ENCODE measurements at regions not wholly inside any gene's neighbourhood (a gene's known extent, or its start where the extent isn't known, plus 50 kb on each side); places are given as distances from the start of the nearest gene placed in this dataset.
"Not testable (repeated sequence)": the region's sequence is repeated elsewhere in the genome, so short reads cannot be mapped to it uniquely, and the experiment has no call there.

GRCh38 chr2:97348841-97349240, 235.9 kb downstream of the ANKRD36 start:
- Mint-ChIP-seq H3K27me3 (peaks cover 34 to 45% of the 10 kb centered on the region in 2 donors), H3K4me1 (ENCODE audit: low read depth in 2 of 2) (no peaks in the 10 kb centered on the region), H3K9me3 (no peaks in the 10 kb centered on the region), H3K36me3 (ENCODE audit: insufficient read depth) (no peaks in the 10 kb centered on the region), H3K27ac (no peak overlapping the region), H3K4me3 (no peak overlapping the region)
- ATAC-seq (replicated peaks) = no peak
- DNase-seq = no peak

DNA sequence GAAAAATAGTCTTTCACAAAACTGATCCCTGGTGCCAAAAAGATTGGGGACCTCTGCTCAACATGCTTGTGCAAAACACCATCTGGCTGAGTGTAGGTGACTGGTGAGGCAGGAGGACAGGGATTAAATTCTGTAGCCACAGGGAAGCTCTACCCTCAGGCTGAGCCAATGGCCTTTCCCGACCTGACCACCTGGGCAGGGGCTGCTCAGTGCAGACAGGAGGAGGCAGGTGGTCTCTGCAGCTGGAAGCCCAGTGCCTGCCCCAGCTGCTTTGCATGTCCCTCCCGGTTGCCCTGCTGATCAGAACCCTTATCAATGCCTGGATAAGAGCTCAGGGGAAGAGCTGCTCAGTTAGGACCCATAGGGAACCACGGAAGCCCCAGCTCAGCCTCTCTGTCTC, 235.3 kb downstream of the ANKRD36 start:
- no peak overlapping the region for H3K27ac Mint-ChIP-seq
- no peak for DNase-seq
- no peaks in the 10 kb centered on the region for H3K4me1 Mint-ChIP-seq (ENCODE audit: low read depth in 2 of 2)
- peaks cover 28 to 40% of the 10 kb centered on the region in 2 donors for H3K27me3 Mint-ChIP-seq
- no peak for ATAC-seq (replicated peaks)
- H3K36me3 Mint-ChIP-seq (ENCODE audit: insufficient read depth) = no peaks in the 10 kb centered on the region
- no peaks in the 10 kb centered on the region for H3K9me3 Mint-ChIP-seq
- no peak overlapping the region for H3K4me3 Mint-ChIP-seq

DNA sequence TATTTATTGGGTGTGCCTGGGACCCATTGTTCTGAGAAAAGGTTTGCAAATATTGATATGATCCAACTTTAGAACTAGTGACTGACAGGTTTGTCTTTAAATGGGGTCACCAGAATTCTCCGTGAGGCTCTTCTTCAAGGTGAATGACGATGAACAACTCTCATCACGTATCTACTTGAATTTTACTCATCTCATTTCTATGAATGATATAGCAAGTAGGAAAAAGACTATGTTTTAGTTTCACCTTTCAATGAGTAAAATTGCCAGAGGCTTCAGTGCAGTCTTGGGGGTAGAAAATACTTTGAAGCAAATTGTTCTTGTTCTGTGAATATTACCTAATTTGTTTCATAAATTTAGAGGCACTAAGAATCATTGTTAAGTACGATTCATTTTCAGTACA, 232.0 kb downstream of the ANKRD36 start:
- not testable (repeated sequence) for H3K4me3 Mint-ChIP-seq; ATAC-seq (replicated peaks); H3K9me3 Mint-ChIP-seq; DNase-seq; H3K4me1 Mint-ChIP-seq (ENCODE audit: low read depth in 2 of 2); H3K36me3 Mint-ChIP-seq (ENCODE audit: insufficient read depth); H3K27ac Mint-ChIP-seq
- H3K27me3 Mint-ChIP-seq = peaks cover 12 to 18% of the 10 kb centered on the region in 2 donors

- not testable (repeated sequence) for H3K27ac Mint-ChIP-seq; H3K36me3 Mint-ChIP-seq (ENCODE audit: insufficient read depth); H3K4me3 Mint-ChIP-seq; H3K4me1 Mint-ChIP-seq (ENCODE audit: low read depth in 2 of 2); DNase-seq; H3K9me3 Mint-ChIP-seq; ATAC-seq (replicated peaks); H3K27me3 Mint-ChIP-seq
These were observed 220.7 kb downstream of the ANKRD36 start for GRCh38 chr2:97333674-97334073.

- H3K27ac Mint-ChIP-seq; DNase-seq; H3K4me1 Mint-ChIP-seq (ENCODE audit: low read depth in 2 of 2); H3K4me3 Mint-ChIP-seq; H3K36me3 Mint-ChIP-seq (ENCODE audit: insufficient read depth); H3K27me3 Mint-ChIP-seq; ATAC-seq (replicated peaks); H3K9me3 Mint-ChIP-seq: not testable (repeated sequence)
These were observed 219.2 kb downstream of the ANKRD36 start for GRCh38 chr2:97332184-97332583.

DNA sequence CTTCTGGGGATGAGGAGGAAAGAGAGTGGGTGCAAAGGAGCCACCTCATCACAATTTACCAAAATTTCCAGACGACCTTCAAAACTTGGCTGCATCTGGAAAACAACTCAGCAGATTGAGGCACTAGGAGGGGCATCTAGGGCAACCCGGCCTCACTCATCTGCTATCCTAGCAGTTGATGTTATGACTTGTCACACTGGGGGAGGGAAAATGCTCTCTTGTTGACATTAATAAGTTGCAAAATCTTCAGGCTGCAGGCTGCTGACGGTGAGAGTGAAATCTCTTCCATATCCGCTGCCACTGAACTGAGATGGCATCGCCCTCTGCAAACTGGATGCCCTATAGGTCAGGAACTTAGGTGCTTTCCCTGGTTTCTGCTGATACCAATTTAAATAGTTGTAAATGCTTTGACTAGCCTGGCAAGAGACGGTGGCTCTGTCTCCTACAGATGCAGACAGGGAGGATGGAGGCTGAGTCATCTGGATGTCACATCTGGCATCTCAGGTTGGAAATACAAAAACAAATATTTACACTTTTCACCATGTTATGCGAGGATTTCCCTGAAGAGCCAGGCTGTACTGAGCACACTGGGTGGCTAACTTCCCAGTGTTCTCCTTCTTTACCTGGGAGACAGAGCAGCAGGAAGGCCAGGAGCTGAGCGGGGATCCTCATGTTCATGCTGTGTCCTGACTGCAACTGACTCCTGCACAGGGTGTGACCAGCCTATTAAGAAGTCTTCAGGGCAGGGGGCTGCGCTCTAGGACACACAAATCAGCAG, 209.2 kb downstream of the ANKRD36 start:
- not testable (repeated sequence) for H3K9me3 Mint-ChIP-seq; H3K27me3 Mint-ChIP-seq; H3K27ac Mint-ChIP-seq; DNase-seq; H3K36me3 Mint-ChIP-seq (ENCODE audit: insufficient read depth); H3K4me3 Mint-ChIP-seq; ATAC-seq (replicated peaks); H3K4me1 Mint-ChIP-seq (ENCODE audit: low read depth in 2 of 2)

DNA sequence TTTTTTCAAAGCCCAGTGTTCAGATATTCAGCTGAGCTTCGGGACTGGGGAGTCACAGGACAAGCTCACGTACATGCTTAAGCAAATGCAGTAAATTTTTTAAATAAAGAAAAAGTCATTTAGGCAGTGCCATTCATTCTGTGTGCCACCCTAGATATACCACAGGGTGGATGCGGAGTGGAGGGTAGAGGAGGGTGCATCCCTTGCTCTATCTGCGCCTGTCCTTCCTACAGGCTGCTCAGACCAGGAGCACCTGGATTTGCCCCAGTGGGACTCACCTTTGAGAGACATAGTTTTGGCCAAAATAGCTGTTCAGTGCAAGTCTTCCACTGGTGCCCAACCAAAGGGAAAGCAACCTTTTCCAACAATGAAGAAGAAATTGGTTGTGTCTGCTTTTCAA, 202.4 kb downstream of the ANKRD36 start:
- H3K36me3 Mint-ChIP-seq (ENCODE audit: insufficient read depth); ATAC-seq (replicated peaks); H3K27ac Mint-ChIP-seq; H3K27me3 Mint-ChIP-seq; H3K4me3 Mint-ChIP-seq; H3K4me1 Mint-ChIP-seq (ENCODE audit: low read depth in 2 of 2); H3K9me3 Mint-ChIP-seq; DNase-seq: not testable (repeated sequence)

- H3K9me3 Mint-ChIP-seq, H3K4me3 Mint-ChIP-seq: not testable (repeated sequence)
These were observed 199.5 kb downstream of the ANKRD36 start for GRCh38 chr2:97312426-97312825.

DNA sequence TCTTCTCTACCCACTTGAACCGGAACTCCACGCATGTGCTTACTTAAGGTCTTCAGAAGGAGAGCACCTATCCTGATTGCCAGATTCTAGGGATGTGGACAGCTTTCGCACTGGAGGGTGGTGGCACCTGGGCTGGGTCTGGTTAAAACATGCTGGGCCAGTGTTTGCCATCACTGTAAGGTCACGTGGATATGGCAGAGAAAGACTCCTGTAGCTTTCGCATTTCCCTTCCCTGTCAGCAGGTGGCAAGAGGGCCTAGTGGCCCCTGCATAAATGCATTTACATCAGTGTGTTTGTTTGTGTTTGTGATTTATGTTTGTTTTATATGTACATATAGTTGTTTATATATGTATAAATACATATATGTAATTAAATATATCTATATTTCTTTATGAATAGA, 192.5 kb downstream of the ANKRD36 start:
- H3K9me3 Mint-ChIP-seq; ATAC-seq (replicated peaks): not testable (repeated sequence)

More at GRCh38 chr2:97312426-97312825, 199.5 kb downstream of the ANKRD36 start:
- not testable (repeated sequence) for H3K27me3 Mint-ChIP-seq; H3K27ac Mint-ChIP-seq; H3K4me1 Mint-ChIP-seq (ENCODE audit: low read depth in 2 of 2); DNase-seq; H3K36me3 Mint-ChIP-seq (ENCODE audit: insufficient read depth); ATAC-seq (replicated peaks)

DNA sequence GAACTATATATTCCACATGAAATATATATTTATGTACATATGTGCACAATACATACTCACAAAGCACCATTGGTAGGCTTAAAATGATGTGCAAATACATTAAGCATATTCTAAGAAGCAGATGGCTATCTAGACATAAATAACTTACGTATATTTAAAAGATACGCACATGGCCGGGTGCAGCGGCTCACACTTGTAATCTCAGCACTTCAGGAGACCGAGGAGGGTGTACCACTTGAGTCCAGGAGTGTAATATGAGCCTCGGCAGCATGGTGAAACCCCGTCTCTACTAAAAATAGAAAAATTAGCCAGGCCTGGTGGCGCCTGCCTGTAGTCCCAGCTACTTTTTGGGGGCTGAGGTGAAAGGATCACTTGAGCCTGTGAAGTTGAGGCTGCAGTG, 189.9 kb downstream of the ANKRD36 start:
- H3K4me3 Mint-ChIP-seq; H3K27me3 Mint-ChIP-seq; ATAC-seq (replicated peaks); H3K4me1 Mint-ChIP-seq (ENCODE audit: low read depth in 2 of 2); H3K27ac Mint-ChIP-seq; H3K36me3 Mint-ChIP-seq (ENCODE audit: insufficient read depth); DNase-seq; H3K9me3 Mint-ChIP-seq: not testable (repeated sequence)

More for the DNA sequence above, 192.5 kb downstream of the ANKRD36 start:
- H3K36me3 Mint-ChIP-seq (ENCODE audit: insufficient read depth); H3K4me1 Mint-ChIP-seq (ENCODE audit: low read depth in 2 of 2); H3K27ac Mint-ChIP-seq; H3K4me3 Mint-ChIP-seq; DNase-seq; H3K27me3 Mint-ChIP-seq: not testable (repeated sequence)

DNA sequence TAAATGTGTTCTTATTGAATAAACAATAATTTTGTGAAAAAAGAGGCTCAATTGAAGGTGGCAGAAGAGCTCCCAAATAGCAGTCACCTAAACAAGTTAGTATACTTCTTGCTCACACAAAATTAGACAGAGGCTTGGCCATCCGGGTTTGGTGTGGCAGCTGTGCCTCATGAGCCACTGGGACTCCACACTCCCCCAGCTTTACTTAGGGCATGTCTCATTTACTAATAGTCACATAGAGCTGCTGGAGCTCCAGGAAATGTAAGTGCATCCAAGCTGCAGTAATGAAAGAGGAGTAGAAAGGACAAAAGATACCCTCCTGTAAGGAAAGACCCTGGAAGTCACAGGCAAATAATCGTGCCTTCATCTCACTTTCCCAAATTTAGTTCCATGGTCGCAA, 188.8 kb downstream of the ANKRD36 start:
- DNase-seq; H3K4me1 Mint-ChIP-seq (ENCODE audit: low read depth in 2 of 2); H3K9me3 Mint-ChIP-seq; H3K27me3 Mint-ChIP-seq; ATAC-seq (replicated peaks); H3K4me3 Mint-ChIP-seq; H3K36me3 Mint-ChIP-seq (ENCODE audit: insufficient read depth); H3K27ac Mint-ChIP-seq: not testable (repeated sequence)
